ENCODE measurements at regions not wholly inside any gene's neighbourhood (a gene's known extent, or its start where the extent isn't known, plus 50 kb on each side); places are given as distances from the start of the nearest gene placed in this dataset.

DNA sequence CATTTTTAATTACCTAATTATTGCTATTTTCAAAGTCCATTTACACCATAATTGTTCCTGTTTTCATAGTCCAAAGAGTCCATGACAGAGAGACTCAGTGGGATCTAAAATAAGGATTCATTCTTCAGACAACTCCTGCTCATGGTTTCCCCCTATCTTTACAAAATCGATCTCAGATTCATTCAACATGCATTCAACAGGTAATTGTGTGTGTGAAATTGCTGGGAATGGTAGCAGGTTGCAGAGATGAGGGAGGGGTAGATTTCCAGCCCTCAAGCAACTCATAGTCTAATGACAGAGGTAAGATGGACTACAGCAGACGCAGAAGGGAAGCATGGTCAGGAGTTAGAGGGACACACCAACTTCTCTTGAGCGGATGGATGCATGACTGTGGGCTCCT lies 138.1 kb downstream of the TSHZ3 start:
- TF ChIP-seq, protein P1, sequence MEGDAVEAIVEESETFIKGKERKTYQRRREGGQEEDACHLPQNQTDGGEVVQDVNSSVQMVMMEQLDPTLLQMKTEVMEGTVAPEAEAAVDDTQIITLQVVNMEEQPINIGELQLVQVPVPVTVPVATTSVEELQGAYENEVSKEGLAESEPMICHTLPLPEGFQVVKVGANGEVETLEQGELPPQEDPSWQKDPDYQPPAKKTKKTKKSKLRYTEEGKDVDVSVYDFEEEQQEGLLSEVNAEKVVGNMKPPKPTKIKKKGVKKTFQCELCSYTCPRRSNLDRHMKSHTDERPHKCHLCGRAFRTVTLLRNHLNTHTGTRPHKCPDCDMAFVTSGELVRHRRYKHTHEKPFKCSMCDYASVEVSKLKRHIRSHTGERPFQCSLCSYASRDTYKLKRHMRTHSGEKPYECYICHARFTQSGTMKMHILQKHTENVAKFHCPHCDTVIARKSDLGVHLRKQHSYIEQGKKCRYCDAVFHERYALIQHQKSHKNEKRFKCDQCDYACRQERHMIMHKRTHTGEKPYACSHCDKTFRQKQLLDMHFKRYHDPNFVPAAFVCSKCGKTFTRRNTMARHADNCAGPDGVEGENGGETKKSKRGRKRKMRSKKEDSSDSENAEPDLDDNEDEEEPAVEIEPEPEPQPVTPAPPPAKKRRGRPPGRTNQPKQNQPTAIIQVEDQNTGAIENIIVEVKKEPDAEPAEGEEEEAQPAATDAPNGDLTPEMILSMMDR (IDR thresholded peaks at IDR 0.05), result no peak
- ATAC-seq, result no peak
- peaks cover 0 to 12% (median 0%) of the 10 kb centered on the region in 9 donors for H3K4me1 ChIP-seq
- H3K36me3 ChIP-seq, result no peaks in the 10 kb centered on the region
- DNase-seq, result no peak
- intact Hi-C loops (cut with DNase I), result no loop called here
- 82 to 89% methylated on average over 3 of the region's 3 CpGs for WGBS, 2 donors
- peaks cover 0 to 9% (median 0%) of the 10 kb centered on the region in 7 donors for H3K27me3 ChIP-seq
- H3K4me3 ChIP-seq, result no peak overlapping the region
- H3K9me3 ChIP-seq, result no peaks in the 10 kb centered on the region
- no peak overlapping the region for H3K27ac ChIP-seq

DNA sequence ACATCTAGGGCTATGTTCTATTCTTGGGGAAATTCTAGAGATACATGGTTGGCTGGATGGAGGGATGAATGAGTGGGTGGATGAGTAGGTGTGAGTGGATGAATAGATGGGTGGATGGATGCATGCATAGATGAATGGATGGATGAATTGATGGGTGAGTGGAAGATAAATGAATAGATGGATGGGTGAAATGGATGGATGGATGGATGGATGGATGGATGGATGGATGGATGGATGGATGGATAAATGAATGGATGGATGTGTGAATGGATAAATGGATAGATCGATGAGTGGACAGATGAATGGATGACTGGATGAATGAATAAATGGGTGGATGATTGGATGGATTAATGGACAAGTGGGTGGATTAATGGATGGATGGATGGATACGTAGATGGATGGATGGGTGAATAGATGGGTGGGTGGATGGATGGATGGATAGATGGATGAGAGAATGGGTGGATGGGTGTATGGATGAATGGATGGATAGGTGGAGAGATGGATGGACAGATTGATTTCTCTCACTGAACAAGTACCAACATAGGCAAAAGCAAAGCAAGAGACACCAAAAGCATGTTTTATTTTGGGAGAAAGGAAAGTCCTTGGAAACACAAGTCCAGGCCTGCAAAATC lies 143.2 kb downstream of the TSHZ3 start:
- Histone ChIP-seq H3K4me3 (no peak overlapping the region), H3K9me3 (no peaks in the 10 kb centered on the region), H3K27ac (no peak overlapping the region), H3K27me3 (peaks cover 0 to 9% (median 0%) of the 10 kb centered on the region in 7 donors), H3K36me3 (no peaks in the 10 kb centered on the region), H3K4me1 (no peaks in the 10 kb centered on the region)
- 93 to 94% methylated on average over 2 of the region's 2 CpGs for whole genome bisulfite sequencing, 2 donors
- TF ChIP-seq, protein P1 (IDR thresholded peaks at IDR 0.05), result no peak
- intact Hi-C loops (cut with DNase I), result no loop called here
- DNase-seq (no peak), ATAC-seq (no peak)

DNA sequence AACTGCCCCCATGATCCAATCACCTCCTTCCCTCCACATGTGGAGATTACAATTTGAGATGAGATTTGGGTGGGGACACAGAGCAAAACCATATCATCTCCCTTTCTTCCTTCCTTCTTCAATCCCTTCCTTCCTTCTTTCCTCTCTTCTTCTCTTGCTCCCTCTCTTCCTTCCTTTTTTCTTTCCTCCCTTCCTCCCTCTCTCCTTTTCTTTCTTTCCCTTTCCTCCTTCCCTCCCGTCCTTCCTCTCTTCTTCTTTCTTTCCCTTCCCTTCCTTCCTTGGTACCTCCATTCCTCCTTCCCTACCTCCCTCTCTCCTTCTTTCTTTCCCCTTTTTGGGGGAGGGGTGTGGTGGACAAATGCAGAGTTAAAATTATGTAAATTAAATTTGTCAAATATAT lies 145.1 kb downstream of the TSHZ3 start:
- ATAC-seq (no peak), DNase-seq (no peak)
- H3K36me3 ChIP-seq, result no peaks in the 10 kb centered on the region
- no peaks in the 10 kb centered on the region for H3K4me1 ChIP-seq
- H3K27me3 ChIP-seq, result peaks cover 0 to 6% (median 0%) of the 10 kb centered on the region in 7 donors
- TF ChIP-seq, protein P1 (IDR thresholded peaks at IDR 0.05), result no peak
- H3K27ac ChIP-seq, result no peak overlapping the region
- intact Hi-C loops (cut with DNase I), result no loop called here
- no peak overlapping the region for H3K4me3 ChIP-seq
- no peaks in the 10 kb centered on the region for H3K9me3 ChIP-seq
- 59 to 67% methylated on average over 1 of the region's 1 CpG for WGBS, 2 donors

DNA sequence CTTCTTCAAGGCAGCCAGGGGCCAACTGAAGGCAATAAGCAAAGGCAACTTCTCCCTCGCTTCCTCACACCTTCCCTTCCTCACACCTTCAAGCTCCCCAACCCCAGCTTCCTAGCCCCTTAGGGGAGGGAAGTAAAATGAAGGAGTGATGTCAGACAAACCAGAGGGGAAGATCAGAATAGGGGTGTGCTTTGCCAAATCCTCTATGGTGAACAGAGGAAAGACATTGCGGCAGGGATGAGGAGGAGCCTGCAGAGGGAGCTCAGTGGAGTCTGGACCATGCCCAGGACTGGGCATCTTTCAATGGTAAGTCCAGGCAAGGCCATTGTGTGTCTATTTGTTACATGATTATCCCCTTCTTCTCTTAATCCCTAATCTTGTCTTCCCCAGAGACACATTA lies 164.0 kb downstream of the TSHZ3 start:
- no peak for ATAC-seq
- no peak overlapping the region for H3K4me3 ChIP-seq
- WGBS, 2 donors, result 64 to 79% methylated on average over 2 of the region's 2 CpGs

More for the DNA sequence above, 164.0 kb downstream of the TSHZ3 start:
- TF ChIP-seq, protein P1 (IDR thresholded peaks at IDR 0.05), result no peak
- Histone ChIP-seq H3K9me3 (peaks cover 0 to 33% (median 3%) of the 10 kb centered on the region in 11 donors), H3K4me1 (no peaks in the 10 kb centered on the region), H3K27me3 (no peaks in the 10 kb centered on the region), H3K27ac (no peak overlapping the region), H3K36me3 (no peaks in the 10 kb centered on the region)
- intact Hi-C loops (cut with DNase I), result no loop called here
- DNase-seq, result no peak
